HuH-7.5 (cell line): ENCODE measurements at regions not wholly inside any gene's neighbourhood (a gene's known extent, or its start where the extent isn't known, plus 50 kb on each side); places are given as distances from the start of the nearest gene placed in this dataset.

Experiments
- DNase-seq: peaks from one replicate; pipeline ENCODE4 v3.0.0; 2011; ENCODE audit warnings: low spot score

DNA sequence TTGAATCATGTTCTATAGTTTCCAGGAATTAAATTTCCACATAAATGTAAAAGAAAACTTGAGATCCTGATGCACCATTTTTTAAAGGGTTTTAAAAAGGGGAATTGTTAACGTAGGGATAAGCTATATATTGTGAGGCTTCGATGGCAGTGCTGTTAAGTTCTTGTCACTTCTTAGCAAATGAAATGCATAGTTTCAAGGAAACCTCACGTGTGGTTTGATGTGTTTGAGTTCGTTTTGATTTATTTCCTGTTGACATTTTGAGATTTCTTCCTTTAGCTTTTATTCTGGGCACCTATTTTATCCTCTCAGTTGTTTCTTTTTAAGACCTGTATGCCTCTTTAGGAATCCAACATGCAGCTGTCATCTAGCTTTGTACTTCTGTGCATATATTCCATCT, 301.0 kb downstream of the DOCK8 start:
- DNase-seq, result no peak

DNA sequence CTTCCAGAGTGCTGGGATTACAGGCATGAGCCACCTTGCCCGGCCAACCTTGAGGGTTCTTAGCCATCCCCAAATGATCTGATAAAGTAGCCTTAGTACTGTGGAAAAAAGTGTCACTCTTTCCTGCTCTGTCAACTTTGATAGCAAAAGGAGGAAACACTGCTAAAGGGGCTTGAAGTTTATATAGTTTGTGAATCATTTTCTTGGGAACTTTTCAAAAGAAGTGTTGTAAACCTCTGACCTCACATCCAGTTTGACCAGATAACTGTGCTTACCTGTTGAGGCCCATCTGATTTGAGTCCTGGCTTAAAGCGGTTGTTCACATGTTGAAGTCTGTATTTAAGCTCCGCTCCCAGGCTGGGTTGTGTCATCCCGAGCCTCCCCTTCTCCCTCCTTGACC, 303.3 kb downstream of the DOCK8 start:
- no peak for DNase-seq

DNA sequence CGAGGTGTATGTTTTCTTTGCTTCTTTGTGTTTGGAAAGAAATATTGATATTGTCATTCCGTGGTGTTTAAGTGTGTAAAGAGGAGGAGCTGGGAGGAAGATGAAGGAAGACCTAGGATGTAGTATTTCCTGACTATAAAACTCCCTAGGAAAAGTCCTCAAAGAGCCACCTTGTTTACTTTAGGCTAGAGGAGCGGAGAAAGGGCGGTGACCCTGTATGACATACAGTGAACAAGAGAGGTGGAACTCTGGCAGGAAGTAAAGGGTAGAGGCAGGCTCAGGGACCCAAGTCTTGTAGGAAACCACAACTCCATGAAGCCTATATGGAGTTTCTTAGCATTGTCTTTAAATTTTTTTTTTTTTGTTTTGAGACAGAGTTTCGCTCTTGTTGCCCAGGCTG, 303.9 kb downstream of the DOCK8 start:
- DNase-seq, result no peak

DNA sequence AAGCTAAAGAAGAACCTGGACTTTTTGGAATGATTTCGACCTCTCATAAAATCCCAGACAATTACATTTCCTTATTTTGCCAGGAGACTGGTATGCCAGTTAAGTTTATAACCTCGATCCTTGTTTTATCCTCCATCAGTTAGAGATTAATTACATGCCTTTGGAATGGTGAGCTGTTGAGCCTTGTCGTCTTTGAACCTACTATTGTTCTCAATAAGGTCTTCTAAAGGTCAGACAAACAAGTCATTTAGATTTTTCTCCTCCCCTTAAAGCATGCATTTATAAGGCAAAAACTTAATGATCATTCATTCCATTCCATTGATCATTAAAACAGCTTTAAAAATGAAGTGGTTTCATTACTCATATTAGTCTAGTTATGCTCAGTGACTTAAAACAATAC, 304.9 kb downstream of the DOCK8 start:
- DNase-seq, result no peak

DNA sequence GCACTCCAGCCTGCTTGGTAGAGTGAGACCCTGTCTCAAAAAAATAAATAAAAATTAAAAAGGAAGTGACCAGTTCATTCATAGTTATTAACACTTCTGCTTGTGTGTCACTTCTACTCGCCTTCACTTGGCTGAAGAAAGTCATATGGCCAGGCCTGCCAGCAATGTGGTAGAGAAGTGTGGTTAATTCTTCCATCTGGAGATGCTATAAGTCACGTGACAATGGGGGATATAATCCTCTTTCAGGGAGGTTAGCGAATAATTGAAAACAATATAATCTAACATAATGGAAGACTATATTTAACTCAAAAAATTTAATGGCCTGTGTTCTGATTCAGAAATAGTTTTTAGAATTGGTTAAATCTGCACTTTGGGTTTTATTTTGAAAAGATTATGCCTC, 305.6 kb downstream of the DOCK8 start:
- no peak for DNase-seq

DNA sequence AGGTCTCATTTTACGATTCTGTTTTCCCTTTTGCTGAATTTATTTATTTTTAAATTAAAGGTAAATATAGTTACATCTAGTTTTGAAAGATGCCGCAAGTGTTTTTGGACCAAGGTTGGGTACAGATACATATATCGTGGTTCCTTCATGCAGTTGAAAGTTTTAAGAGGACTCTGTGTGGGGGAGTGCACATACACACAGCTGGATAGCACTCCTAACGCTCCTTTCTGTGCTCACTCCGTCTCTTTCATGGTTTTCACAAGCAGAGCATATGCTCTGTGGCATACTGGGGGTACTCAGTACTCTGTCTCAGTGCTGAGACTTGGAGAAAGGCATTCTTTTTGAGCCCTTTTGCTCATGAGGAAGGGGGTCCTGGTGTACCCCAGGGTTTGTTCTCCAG, 307.5 kb downstream of the DOCK8 start:
- DNase-seq, result no peak

DNA sequence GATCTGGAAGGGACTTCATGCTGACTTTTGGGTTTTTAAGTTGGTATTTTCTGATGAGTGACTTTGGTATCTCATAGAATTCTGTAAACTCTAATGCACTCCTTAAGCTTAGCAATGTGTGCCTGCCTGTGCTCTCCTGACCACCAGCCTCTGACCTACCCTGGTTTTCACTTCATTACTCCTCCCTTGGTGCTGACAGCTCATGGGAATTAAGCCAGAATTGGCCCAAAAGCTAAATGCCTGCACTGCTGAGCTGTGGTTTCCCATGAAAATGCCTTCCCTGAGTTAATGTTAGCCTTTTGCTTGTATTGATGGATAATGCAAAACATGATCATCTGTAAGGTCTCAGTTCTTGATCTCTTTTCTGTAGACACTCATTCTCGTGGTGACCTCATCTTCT, 308.0 kb downstream of the DOCK8 start:
- no peak for DNase-seq

DNA sequence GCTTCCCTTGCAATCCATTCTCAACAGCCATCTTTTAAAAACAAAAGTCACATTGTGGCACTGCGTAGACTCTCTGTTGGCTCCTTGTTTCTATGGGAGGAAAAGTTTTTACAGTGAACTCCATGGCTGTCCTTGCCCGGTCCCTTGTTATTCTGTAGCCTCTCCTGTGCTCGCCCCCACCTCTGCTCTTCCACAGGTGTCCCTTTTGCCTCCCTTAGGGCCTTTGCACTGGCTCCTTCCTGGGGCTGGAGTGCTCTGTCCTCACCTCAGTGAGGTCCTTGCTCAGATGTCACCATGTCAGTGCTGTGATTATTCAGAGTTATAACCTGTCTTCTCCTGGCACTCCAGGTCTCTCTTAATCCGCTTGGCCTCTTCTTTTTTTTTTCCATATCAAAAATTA, 308.8 kb downstream of the DOCK8 start:
- no peak for DNase-seq

DNA sequence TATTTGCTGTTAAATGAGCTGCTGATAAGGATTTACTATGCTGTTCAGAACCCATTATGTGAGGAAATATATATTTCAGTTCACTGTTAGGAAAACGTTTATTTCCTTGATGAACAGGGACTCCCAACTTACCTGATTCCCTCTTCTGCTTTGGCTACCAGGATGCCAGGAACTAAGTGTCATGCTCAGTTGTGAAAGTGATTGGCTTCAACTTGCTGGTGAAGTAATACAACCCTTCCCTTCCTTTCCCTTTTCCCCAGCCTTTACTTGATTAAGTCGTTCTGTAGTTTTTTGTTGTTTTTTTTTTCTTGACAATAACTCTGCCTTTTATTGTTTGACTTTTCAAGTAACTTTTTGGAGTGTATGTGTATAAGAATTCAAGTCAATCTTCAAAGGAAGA, 309.3 kb downstream of the DOCK8 start:
- DNase-seq, result no peak

DNA sequence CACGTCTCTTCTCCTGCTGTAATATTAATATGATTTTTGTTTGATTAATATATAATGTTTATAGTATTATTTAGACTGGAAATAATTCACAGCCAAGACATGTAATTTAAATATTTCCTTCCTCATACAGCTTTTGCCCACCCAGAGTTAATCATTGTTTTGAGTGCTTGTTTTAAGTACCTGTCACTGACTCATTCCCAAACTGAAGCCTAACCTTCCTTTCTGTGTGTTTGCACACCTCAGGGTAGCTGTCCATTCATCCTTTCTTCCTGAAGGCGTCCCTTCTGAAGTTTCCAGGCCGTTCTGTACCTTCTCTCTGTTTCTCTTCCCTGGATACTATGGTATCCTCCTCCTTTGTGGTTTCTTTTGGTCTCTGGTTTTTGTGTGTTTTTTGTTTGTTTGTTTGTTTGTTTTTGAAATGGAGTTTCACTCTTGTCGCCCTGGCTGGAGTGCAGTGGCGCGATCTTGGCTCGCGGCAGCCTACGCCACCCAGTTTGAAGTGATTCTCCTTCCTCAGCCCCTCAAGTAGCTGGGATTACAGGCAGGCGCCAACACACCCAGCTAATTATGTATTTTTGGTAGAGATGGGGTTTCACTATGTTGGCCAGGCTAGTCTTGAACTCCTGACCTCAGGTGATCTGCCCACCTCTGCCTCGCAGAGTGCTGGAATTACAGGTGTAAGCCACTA, 312.4 kb downstream of the DOCK8 start:
- no peak for DNase-seq

DNA sequence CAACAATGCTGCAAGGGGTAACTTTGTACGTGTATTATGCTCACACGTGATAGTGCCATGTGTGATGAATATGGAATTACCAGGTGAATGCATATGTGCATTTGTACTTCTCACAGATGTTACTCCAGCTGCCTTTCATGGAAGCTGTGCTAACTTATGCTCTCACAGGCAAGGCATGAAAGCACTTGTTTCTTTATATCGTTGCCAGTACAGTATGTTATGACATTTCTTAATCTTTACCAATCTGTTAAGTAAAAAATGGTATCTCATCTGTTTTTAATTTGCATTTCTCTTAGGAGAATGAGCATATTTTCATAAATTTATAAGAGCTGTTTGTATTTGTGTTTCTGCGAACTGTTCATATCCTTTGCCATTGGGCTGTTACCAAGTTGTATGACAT, 311.8 kb upstream of the DMRT1 start:
- DNase-seq, result no peak

DNA sequence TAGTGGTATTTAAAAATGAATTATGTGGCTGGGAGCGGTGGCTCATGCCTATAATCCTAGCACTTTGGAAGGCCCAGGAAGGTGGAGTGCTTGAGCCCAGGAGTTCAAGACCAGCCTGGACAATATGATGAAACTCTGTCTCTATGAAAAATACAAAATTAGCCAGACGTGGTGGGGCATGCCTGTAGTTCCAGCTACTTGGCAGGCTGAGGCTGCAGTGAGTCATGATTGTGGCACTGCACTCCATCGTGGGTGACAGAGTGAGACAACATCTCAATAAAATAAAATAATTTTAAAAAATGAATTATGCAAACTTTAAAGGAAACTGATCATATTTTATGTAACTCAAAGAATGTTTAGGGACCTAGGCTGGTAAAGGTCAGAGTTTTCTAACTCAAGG, 310.8 kb upstream of the DMRT1 start:
- no peak for DNase-seq

DNA sequence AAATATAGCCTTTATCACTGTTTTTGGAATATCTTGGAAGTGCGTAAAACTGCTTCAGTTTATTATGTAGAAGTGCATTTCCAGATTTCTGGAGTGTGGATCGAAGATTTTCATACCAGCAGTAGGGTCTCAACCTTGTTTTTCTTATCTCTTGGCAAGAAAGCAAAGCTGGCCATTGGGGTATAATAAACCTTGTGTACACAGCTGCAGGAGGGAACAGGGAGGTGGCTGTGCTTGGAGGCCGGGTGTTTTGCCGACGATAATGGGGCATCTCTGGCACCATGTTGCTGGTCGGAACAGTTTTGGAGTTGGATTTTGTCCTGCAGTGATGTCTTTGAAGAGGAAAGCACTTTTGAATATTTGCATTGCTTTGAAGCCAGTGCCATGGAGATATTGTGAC, 308.8 kb upstream of the DMRT1 start:
- DNase-seq, result no peak

DNA sequence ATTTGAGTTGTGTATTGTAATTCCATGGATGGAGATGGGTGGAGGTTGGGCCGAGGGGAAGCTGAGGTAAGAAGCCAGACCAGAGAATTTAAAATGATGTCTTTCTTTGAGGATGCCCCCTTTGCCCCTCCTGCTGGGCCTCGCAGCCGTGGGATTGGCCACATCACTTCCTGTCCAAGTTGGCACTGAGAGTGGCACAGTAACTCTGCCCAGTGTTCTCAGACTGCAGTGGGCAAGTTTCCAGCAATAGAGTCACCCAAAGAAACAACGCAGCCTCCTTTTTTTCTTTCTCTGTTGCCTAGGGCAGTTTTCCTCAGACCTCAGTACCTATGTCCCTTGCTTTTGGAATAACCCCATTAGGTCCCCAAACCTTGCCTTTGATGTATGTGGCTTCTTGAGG, 306.6 kb upstream of the DMRT1 start:
- no peak for DNase-seq

DNA sequence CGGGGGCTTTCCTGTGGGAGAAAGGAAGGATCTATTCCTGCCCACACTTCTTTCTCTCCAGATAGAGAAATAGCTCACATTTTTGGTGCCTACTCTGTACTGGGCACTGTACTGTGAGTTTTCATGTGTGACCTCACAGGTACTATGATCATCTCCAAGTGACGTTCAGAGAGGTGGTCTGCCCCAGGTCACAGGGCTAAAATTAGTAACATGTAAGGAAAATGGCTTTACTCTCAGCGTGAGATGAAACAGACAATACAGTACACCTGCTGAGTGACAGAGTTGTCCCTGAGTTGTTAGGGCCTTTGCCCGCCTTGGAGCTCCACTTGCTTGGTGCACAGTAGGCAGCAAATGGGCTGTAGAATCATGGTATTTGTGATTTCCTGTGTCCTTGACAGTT, 306.1 kb upstream of the DMRT1 start:
- no peak for DNase-seq

DNA sequence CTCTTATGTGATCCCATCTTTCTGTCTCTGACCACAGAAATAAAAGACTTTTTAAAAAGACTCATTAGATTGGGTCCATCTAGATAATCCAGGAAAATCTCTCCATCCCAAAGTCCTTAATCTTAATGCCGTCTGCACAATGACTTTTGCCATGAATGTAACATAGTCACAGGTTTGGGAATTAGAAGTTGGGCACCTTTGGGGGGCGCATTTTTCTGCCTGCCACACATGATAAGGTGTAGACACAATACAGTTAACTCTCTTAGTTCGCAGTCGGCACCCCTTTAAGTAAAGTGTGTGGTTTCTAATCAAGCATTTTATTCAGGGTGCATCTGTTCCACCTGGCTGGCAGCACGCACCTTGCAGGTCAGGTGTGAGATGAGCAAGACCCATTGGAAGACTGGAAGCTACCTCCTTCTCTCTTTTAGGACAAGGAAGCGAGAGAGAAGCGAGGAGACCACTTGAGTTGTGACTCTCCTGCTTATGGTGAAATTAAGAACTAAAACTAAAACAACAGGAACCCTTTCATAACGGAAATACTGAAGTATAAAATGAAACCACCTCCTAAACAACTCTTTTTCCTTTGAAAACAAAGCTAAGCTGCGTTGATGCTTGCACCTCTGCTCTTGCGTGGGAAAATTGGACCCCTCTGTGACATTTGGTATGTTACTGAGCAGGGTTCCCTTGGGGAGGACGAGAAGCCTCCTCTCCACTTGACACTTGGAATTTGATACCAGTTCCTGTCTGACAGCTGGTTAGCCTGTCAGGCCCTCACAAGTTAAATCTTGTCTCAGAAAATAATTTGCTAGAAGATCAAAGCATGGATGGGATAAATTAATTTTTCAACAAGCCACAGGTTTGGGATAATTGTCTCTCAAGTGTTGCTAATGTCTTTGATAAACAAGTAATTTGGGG, 304.6 kb upstream of the DMRT1 start:
- no peak for DNase-seq

DNA sequence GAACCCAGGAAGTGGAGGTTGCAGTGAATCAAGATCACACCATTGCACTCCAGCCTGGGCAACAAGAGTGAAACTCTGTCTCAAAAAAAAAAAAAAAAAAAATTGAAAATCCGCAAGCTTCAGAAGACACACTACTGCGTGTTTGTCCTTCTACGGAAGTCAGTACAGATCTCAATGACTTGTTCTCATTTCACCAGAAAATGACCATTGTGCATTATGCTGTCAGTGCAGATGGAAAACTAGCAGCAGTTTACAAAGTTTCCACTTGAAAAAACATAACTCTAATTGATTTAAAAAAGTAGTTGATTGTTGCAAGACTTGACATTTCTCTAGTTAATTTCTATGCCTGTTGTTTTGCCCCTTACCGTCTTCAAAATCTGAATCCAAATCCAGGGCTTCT, 298.0 kb upstream of the DMRT1 start:
- DNase-seq, result no peak

DNA sequence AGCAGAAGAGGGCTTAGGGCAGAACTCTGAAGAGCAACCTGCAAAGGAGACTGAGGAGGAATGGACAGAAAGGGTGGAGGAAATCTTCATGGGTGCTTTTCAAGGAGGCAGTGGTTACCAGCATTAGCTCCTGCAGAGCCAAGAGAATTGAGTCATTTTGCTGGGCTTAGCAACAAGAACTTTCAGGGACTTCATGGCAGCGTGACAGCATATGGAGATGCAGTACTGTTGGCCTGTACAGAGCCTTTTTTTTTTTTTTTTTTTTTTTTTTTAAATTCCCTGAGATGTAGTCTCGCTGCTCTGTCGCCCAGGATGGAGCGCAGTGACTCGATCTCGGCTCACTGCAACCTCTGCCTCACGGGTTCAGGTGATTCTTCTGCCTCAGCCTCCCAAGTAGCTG, 296.0 kb upstream of the DMRT1 start:
- DNase-seq, result no peak

DNA sequence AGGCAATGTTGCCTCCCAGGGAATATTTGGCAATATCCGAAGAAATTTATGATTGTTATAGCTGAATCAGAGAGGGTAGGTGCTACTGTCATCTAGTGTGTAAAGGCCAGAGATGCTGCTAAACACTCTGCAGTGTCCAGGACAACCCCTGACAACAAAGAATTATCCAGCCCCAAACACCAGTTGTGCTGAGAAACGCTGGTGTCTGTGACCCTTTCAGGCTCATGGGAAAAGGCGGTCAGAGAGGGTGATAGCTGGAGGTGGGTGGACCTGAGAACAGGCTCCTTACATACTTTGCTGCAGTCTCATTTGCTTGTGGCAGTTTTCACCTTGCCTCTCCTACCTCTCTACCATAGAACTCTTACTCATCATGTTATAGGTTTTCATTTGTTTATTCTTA, 295.3 kb upstream of the DMRT1 start:
- no peak for DNase-seq

DNA sequence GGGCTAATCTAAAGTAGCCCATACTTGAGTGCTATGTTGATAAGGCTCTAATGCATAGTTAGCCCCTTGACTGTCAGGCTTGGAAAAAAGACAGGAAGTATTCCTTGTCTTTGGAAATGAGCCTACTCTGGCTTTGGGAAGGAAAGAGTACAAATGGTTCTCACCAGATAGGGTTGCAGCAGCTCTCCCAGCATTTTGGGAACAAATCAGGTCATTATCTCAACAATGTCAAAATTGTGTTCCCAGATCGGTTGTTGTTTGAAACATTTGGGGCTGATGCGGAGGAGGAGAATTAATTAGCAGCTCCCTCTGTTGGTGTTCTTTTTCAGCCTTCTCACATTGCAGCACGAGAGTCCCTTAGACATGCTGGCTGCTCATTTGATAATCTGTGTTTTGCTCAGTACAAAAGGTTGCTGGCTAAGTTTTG, 294.7 kb upstream of the DMRT1 start:
- DNase-seq, result no peak

DNA sequence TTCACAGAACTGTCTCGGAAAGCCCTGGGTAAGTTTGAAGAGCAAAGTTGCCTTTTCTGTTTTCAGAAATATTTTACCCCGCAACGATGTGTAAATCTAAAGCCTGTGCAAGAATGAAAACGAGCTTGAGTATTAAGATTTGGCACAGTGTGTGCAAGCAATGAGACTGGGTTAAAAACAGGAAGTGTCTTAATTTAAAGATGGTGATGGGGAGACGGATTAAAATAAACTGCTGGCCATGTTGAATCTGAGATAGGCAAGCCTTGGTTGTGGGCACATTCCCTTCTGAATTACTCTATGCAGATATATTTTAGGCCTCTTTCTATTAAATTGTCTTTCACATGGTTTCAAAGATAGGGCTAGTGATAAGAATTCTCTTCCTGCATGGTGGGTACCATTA, 294.2 kb upstream of the DMRT1 start:
- DNase-seq, result no peak

DNA sequence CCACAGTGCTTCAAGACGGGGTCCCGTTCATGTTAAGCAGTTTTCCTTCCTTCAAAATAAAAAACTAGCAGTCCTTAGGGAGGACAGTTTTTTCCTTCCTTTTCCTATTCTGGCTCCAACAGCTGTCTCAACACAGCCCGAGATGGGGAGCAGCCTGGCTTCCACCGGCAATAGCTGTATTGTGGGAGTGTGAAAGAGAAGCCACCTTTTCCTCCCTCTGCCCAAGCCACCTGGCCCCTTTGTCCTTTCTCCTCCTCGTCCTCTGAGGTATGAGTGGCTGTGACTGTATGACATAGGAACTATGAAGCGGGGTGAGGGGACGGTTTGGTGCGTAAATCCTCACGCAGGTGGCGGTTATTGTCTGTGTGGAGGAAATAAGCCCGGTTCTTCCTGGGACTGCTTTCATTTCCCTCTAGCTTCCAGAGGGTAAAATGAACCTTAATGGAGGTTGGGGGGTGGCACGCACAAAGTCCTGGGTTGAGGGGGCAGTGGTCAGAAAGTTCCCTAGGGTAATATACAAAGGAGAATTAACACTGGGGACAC, 292.0 kb upstream of the DMRT1 start:
- no peak for DNase-seq

DNA sequence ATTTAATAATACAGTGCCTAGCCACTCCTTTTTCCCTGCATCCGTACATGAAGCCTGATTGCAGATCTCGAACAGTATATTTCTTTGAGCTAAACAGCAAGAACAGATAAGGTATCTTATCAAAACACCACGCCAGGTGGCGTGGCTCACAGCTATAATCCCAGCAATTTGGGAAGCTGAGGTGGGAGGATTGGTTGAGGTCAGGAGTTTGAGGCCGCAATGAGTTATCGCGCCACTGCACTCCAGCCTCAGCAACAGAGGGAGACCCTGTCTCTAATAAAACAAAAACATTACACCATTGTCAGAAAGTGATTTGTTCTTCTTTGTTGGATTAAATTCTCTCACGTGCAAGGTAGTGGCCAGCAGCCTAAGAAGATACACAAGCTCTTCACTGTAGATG, 291.2 kb upstream of the DMRT1 start:
- no peak for DNase-seq
